Tibial artery (tissue), 4 donors: ENCODE measurements at regions not wholly inside any gene's neighbourhood (a gene's known extent, or its start where the extent isn't known, plus 50 kb on each side); places are given as distances from the start of the nearest gene placed in this dataset.

Experiments
- DNase-seq, 2 donors: peaks; one replicate each; pipeline ENCODE4 v3.0.0-alpha.2; 2019
- H3K27ac ChIP-seq, 2 donors: fragments of 200-600 bp; sonication (generic) in 1 of 2; 1 replicate in 1 of 2; 2 replicates in 1 of 2; pipeline ENCODE4 v1.5.1; 2018 to 2019; ENCODE audit warnings: mild to moderate bottlenecking in 1 of 2
- H3K27me3 ChIP-seq, 2 donors: fragments of 200-600 bp; sonication (generic) in 1 of 2; one replicate each; pipeline versions ENCODE4 v1.5.1 to v1.6.0; 2016 to 2019
- H3K36me3 ChIP-seq, 3 donors: fragments of 200-600 bp; sonication (generic) in 2 of 3; one replicate each; pipeline ENCODE4 v1.5.1; 2016 to 2019; ENCODE audit warnings: mild to moderate bottlenecking in 2 of 3
- H3K4me1 ChIP-seq, 4 donors: fragments of 200-600 bp; sonication (generic) in 2 of 4; 1 replicate in 3 of 4; 2 replicates in 1 of 4; pipeline ENCODE4 v1.5.1; 2016 to 2019
- H3K4me3 ChIP-seq, 2 donors: fragments of 200-600 bp; sonication (generic) in 1 of 2; 1 replicate in 1 of 2; 2 replicates in 1 of 2; pipeline ENCODE4 v1.5.1; 2018 to 2019; ENCODE audit warnings: mild to moderate bottlenecking in 2 of 2
- H3K9me3 ChIP-seq, 3 donors: fragments of 200-600 bp; sonication (generic) in 1 of 3; one replicate each; pipeline ENCODE4 v1.5.1; 2016 to 2019
- intact Hi-C: fragments of 100-400 bp; cut with DNase I; formaldehyde crosslinking; loops from one replicate; pipeline ENCODE4 v1.15.0; 2023; ENCODE audit warnings: low total_unique reads
- TF ChIP-seq, protein P1 (sequence below), 2 experiments: fragments of 200-600 bp in 1 of 2; fragments of 450-650 bp in 1 of 2; IDR thresholded peaks; one replicate each; pipeline ENCODE4 v1.5.1; 2017 to 2019; ENCODE audit warnings: antibody characterized with exemption in 2 of 2, mild to moderate bottlenecking in 1 of 2, moderate library complexity in 1 of 2

DNA sequence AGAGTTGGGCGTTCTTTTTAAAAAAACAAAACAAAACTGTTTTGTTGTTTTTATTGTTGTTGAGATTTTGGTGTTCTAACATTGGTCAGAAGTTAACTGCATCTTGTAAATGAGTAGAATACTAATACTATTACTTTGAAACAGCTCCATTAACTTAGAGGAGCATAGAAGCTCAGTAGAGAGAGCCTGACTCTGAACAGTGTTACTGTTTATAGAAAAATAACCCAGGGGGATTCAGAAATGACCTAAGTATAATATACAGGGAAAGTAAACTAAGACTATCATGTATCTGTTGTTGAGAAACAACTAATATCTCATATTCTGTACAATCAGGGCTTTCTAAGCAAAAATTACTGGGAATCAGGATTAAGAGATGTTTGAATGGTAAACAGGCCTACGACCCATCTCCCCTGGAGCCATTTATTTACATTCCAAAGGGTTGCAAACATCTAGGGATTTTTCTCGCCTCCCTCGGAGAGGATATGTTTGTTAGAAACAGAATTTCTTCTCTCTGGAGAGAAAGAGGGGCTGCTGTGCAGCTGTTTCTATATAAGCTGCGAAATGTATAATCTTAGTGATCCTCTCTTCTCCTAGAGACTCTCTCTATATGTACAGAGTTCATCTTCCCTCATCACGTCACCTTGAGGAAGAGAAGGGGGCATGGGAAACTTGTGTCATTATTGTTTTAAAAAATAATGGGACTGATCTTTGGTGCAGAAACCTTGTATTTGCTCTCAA is 827.5 kb upstream of the DPPA4 start:
- TF ChIP-seq, protein P1, sequence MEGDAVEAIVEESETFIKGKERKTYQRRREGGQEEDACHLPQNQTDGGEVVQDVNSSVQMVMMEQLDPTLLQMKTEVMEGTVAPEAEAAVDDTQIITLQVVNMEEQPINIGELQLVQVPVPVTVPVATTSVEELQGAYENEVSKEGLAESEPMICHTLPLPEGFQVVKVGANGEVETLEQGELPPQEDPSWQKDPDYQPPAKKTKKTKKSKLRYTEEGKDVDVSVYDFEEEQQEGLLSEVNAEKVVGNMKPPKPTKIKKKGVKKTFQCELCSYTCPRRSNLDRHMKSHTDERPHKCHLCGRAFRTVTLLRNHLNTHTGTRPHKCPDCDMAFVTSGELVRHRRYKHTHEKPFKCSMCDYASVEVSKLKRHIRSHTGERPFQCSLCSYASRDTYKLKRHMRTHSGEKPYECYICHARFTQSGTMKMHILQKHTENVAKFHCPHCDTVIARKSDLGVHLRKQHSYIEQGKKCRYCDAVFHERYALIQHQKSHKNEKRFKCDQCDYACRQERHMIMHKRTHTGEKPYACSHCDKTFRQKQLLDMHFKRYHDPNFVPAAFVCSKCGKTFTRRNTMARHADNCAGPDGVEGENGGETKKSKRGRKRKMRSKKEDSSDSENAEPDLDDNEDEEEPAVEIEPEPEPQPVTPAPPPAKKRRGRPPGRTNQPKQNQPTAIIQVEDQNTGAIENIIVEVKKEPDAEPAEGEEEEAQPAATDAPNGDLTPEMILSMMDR (IDR thresholded peaks at IDR 0.05) = no peak

DNA sequence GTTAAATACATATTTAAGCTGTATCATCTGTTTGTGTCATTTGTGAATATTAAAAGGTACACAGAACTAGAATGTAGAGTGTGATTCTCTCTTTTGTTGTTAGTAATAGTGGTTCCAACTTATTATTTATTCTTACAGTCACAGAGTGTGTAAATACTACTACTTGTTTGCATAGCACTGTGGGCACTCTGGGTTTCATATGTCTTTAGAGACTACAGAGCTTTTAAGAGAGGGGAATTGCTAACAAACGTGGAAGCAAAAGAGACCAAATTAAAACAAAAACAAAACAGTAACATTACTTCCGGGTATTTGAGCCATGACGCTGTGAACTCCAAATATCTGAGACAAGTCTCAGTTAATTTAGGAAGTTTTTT is 828.0 kb upstream of the DPPA4 start:
- intact Hi-C loops = no loop called here
- H3K4me1 ChIP-seq = peaks cover 0 to 20% (median 0%) of the 10 kb centered on the region in 4 donors
- no peaks in the 10 kb centered on the region for H3K36me3 ChIP-seq
- H3K4me3 ChIP-seq = no peak overlapping the region
- H3K9me3 ChIP-seq = no peaks in the 10 kb centered on the region
- no peak overlapping the region for H3K27ac ChIP-seq
- DNase-seq = no peak
- TF ChIP-seq, protein P1 (IDR thresholded peaks at IDR 0.05) = no peak
- no peaks in the 10 kb centered on the region for H3K27me3 ChIP-seq

More for the DNA sequence above, 827.5 kb upstream of the DPPA4 start:
- Histone ChIP-seq H3K9me3 (no peaks in the 10 kb centered on the region), H3K27me3 (no peaks in the 10 kb centered on the region), H3K36me3 (no peaks in the 10 kb centered on the region), H3K4me1 (peaks cover 0 to 20% (median 0%) of the 10 kb centered on the region in 4 donors), H3K4me3 (no peak overlapping the region), H3K27ac (no peak overlapping the region)
- intact Hi-C loops = no loop called here
- no peak for DNase-seq

DNA sequence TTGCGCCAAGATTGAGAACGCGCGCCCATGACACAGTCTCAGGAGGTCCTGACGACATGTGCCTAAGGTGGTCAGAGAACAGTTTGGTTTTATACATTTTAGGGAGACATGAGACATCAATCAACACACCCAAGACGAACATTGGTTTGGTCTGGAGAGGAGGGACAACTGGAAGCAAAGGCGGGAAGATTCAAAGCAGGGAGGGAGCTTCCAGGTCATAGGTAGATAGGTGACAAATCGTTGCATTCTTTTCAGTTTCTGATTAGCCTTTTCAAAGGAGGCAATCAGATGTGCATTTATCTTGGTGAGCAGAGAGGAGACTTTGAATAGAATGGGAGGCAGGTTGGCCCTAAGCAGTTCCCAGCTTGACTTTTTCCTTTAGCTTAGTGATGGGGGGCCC is 828.4 kb upstream of the DPPA4 start:
- no peak overlapping the region for H3K27ac ChIP-seq
- no peak overlapping the region for H3K4me3 ChIP-seq
- H3K9me3 ChIP-seq = no peaks in the 10 kb centered on the region
- no peaks in the 10 kb centered on the region for H3K27me3 ChIP-seq
- H3K36me3 ChIP-seq = no peaks in the 10 kb centered on the region
- intact Hi-C loops = no loop called here
- TF ChIP-seq, protein P1 (IDR thresholded peaks at IDR 0.05) = no peak
- peaks cover 0 to 20% (median 0%) of the 10 kb centered on the region in 4 donors for H3K4me1 ChIP-seq
- no peak for DNase-seq

DNA sequence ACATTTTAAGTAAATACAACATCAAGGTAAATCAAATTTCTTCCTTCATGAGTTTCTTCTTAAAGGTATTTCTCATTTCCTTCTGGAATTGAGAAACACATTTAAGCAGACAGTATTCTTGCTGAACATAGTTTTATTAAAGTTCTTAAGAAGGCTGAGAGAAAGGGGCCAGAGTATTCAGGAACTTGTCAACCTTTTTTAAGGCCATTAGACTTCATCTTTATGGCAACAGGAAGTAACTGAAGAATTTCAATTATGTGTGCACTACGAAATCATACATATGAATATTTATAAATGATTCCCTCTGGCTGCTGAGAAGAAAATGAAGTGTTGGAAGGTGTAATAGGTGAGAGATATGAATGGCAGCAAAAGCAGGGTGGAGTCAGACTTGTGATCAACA is 829.4 kb upstream of the DPPA4 start:
- intact Hi-C loops = no loop called here
- H3K9me3 ChIP-seq = no peaks in the 10 kb centered on the region
- H3K4me1 ChIP-seq = peaks cover 0 to 20% (median 0%) of the 10 kb centered on the region in 4 donors
- H3K27ac ChIP-seq = no peak overlapping the region
- H3K36me3 ChIP-seq = no peaks in the 10 kb centered on the region
- TF ChIP-seq, protein P1 (IDR thresholded peaks at IDR 0.05) = no peak
- no peak for DNase-seq
- H3K27me3 ChIP-seq = no peaks in the 10 kb centered on the region
- H3K4me3 ChIP-seq = no peak overlapping the region

DNA sequence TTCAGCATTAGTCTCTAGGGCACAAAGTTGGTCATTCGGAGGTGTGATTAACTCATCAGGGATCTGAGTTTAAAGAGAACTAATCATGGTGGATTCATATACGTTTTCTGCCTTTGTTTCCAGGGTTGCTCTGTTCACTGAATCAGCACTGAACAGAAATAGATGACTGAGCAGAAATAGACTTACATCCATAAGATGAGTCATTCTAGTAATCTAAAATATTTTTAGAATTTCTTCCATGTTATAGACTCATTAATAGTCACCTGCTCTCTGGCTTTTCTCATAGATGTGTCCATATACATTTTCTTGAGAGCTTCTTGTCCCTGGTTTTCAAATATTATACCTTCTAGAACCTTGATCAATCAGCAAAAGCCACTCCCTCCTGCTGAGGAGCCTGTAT is 837.6 kb upstream of the DPPA4 start:
- Histone ChIP-seq H3K27ac (no peak overlapping the region), H3K9me3 (no peaks in the 10 kb centered on the region), H3K4me3 (no peak overlapping the region), H3K4me1 (peaks cover 0 to 17% (median 0%) of the 10 kb centered on the region in 4 donors), H3K27me3 (no peaks in the 10 kb centered on the region), H3K36me3 (no peaks in the 10 kb centered on the region)
- intact Hi-C loops = no loop called here
- DNase-seq = no peak
- TF ChIP-seq, protein P1 (IDR thresholded peaks at IDR 0.05) = no peak
